IMR-90 (cell line): ENCODE measurements at regions not wholly inside any gene's neighbourhood (a gene's known extent, or its start where the extent isn't known, plus 50 kb on each side); places are given as distances from the start of the nearest gene placed in this dataset.

Experiments
- ATAC-seq: fragments of 200-7000 bp; cut with Tn5 transposase; 2 replicates; pipeline ENCODE4 v1.9.1; 2020; ENCODE audit warnings: low read depth, mild to moderate bottlenecking, moderate library complexity
- BruUV-seq: library from RNA; stranded (reverse); fragments of 400-500 nt; replicated peaks from 2 replicates; lab custom pipeline; 2021; lab: Mats Ljungman, UMichigan
- CTCF ChIA-PET: fragments of 300-600 bp; formaldehyde crosslinking; extraction: SDS; loops from one replicate; lab custom pipeline; 2021; ENCODE audit warnings: antibody characterized with exemption; lab: Yijun Ruan, JAX
- POLR2A ChIA-PET: fragments of 300-600 bp; sonication (Branson Sonifier 250); formaldehyde crosslinking; loops from one replicate; lab custom pipeline; 2022; ENCODE audit warnings: antibody characterized with exemption; ENCODE audit not compliant: unreplicated experiment; lab: Charles Lee
- DNase-seq: peaks from one replicate; pipeline ENCODE4 v3.0.0; 2013
- H2AFZ ChIP-seq: replicated peaks from 2 replicates; pipeline ENCODE3; 2013; ENCODE audit warnings: low read length, mild to moderate bottlenecking; ENCODE audit not compliant: poor library complexity
- H2AK5ac ChIP-seq: 2 replicates; pipeline ENCODE4 v1.6.1; 2013; ENCODE audit warnings: low read depth, low read length, inconsistent platforms
- H2AK9ac ChIP-seq: replicated peaks from 2 replicates; pipeline ENCODE3; 2013; ENCODE audit warnings: mild to moderate bottlenecking, low read depth, low read length, moderate library complexity; ENCODE audit not compliant: poor library complexity
- H2BK120ac ChIP-seq: 2 replicates; pipeline ENCODE4 v1.6.1; 2013; ENCODE audit warnings: low read depth, low read length, inconsistent platforms
- H2BK15ac ChIP-seq: 3 replicates; pipeline ENCODE4 v1.6.1; 2013; ENCODE audit warnings: low read depth, low read length, inconsistent platforms
- H2BK20ac ChIP-seq: 2 replicates; pipeline ENCODE4 v1.6.1; 2013; ENCODE audit warnings: low read depth, mild to moderate bottlenecking, inconsistent platforms, low read length, moderate library complexity
- H2BK5ac ChIP-seq: 2 replicates; pipeline ENCODE4 v1.6.1; 2013; ENCODE audit warnings: mild to moderate bottlenecking, low read depth, low read length, inconsistent platforms; ENCODE audit not compliant: poor library complexity, severe bottlenecking
- H3K14ac ChIP-seq: replicated peaks from 2 replicates; pipeline ENCODE4 v1.6.1; 2013; ENCODE audit warnings: low read depth, low read length, inconsistent platforms
- H3K18ac ChIP-seq: 2 replicates; pipeline ENCODE4 v1.6.1; 2013; ENCODE audit warnings: low read depth, low read length, control low read depth
- H3K23ac ChIP-seq: 2 replicates; pipeline ENCODE4 v1.6.1; 2013; ENCODE audit warnings: low read depth, low read length, inconsistent platforms
- H3K27ac ChIP-seq: 2 replicates; pipeline ENCODE4 v1.5.1; 2013; ENCODE audit warnings: mild to moderate bottlenecking, control low read depth, low read length; ENCODE audit not compliant: insufficient read depth
- H3K27me3 ChIP-seq: 2 replicates; pipeline ENCODE4 v1.6.1; 2013; ENCODE audit warnings: low read length; ENCODE audit not compliant: control insufficient read depth, insufficient read depth
- H3K36me3 ChIP-seq: 2 replicates; pipeline ENCODE4 v1.6.1; 2013; ENCODE audit warnings: low read length, mixed read lengths; ENCODE audit not compliant: control insufficient read depth, insufficient read depth
- H3K4ac ChIP-seq: 2 replicates; pipeline ENCODE4 v1.6.1; 2013; ENCODE audit warnings: low read depth, low read length, inconsistent platforms
- H3K4me1 ChIP-seq: 2 replicates; pipeline ENCODE4 v1.6.1; 2013; ENCODE audit warnings: low read length, mixed read lengths; ENCODE audit not compliant: control insufficient read depth, insufficient read depth
- H3K4me2 ChIP-seq: 2 replicates; pipeline ENCODE4 v1.6.1; 2013; ENCODE audit warnings: low read depth, mild to moderate bottlenecking, control low read depth, low read length, moderate library complexity
- H3K4me3 ChIP-seq: 2 replicates; pipeline ENCODE4 v1.5.1; 2013; ENCODE audit warnings: low read depth, mild to moderate bottlenecking, control low read depth, low read length, moderate library complexity; ENCODE audit not compliant: insufficient read depth
- H3K56ac ChIP-seq: 2 replicates; pipeline ENCODE4 v1.6.1; 2013; ENCODE audit warnings: low read length, inconsistent platforms; ENCODE audit not compliant: insufficient read depth; ENCODE audit errors: extremely low read depth
- H3K79me1 ChIP-seq, 2 experiments: 2 replicates each; pipeline ENCODE4 v1.6.1; 2013; ENCODE audit warnings: low read length in 2 of 2, inconsistent platforms in 1 of 2, low read depth in 1 of 2
- H3K9ac ChIP-seq: 2 replicates; pipeline ENCODE4 v1.6.1; 2013; ENCODE audit warnings: low read depth, low read length, control low read depth
- H3K9me1 ChIP-seq: 2 replicates; pipeline ENCODE4 v1.6.1; 2013; ENCODE audit warnings: low read length, inconsistent platforms; ENCODE audit not compliant: insufficient read depth
- H3K9me3 ChIP-seq: 2 replicates; pipeline ENCODE4 v1.6.1; 2013; ENCODE audit warnings: low read length; ENCODE audit not compliant: control insufficient read depth, insufficient read depth
- H4K20me1 ChIP-seq: 2 replicates; pipeline ENCODE4 v1.6.1; 2013; ENCODE audit warnings: low read length, inconsistent platforms; ENCODE audit not compliant: insufficient read depth
- H4K5ac ChIP-seq: 2 replicates; pipeline ENCODE4 v1.6.1; 2013; ENCODE audit warnings: mild to moderate bottlenecking, low read depth, low read length, control low read depth
- H4K8ac ChIP-seq, 2 experiments: 2 replicates each; pipeline ENCODE4 v1.6.1; 2013; ENCODE audit warnings: low read depth in 2 of 2, low read length in 2 of 2, control low read depth in 1 of 2, inconsistent platforms in 1 of 2
- H4K91ac ChIP-seq: 2 replicates; pipeline ENCODE4 v1.6.1; 2013; ENCODE audit warnings: low read depth, low read length, inconsistent platforms; ENCODE audit not compliant: insufficient read depth
- BHLHE40 ChIP-seq: fragments of 150-350 bp; IDR thresholded peaks from 2 replicates; pipeline ENCODE4 v1.6.1; 2016; ENCODE audit warnings: mild to moderate bottlenecking, low read depth, low read length
- CHD1 ChIP-seq: IDR thresholded peaks from 2 replicates; pipeline ENCODE4 v1.6.1; 2012; ENCODE audit warnings: low read depth, low read length, improper control_type of control experiment
- CTCF ChIP-seq: conservative IDR thresholded peaks from 2 replicates; pipeline ENCODE4 v1.5.1; 2012; ENCODE audit warnings: mild to moderate bottlenecking, low read depth, low read length, improper control_type of control experiment
- FOS ChIP-seq: fragments of 150-350 bp; IDR thresholded peaks from 2 replicates; pipeline ENCODE4 v1.6.1; 2016; ENCODE audit warnings: low read depth, low read length
- NFE2L2 ChIP-seq: fragments of 150-350 bp; IDR thresholded peaks from 2 replicates; pipeline ENCODE4 v1.6.1; 2016; ENCODE audit warnings: low read depth, mild to moderate bottlenecking, low read length
- POLR2A ChIP-seq: IDR thresholded peaks from 2 replicates; pipeline ENCODE4 v1.6.1; 2012; ENCODE audit warnings: mild to moderate bottlenecking, low read depth, low read length
- RAD21 ChIP-seq: IDR thresholded peaks from 2 replicates; pipeline ENCODE4 v1.6.1; 2012; ENCODE audit warnings: low read length, improper control_type of control experiment
- RFX5 ChIP-seq: IDR thresholded peaks from 2 replicates; pipeline ENCODE4 v1.8.0; 2012; ENCODE audit warnings: low read depth, mild to moderate bottlenecking, low read length, moderate library complexity
- SMC3 ChIP-seq: fragments of 150-350 bp; IDR thresholded peaks from 2 replicates; pipeline ENCODE4 v1.6.1; 2016; ENCODE audit warnings: low read depth, mild to moderate bottlenecking, antibody characterized with exemption, low read length, moderate library complexity
- USF2 ChIP-seq: fragments of 150-350 bp; IDR thresholded peaks from 2 replicates; pipeline ENCODE4 v1.6.1; 2017; ENCODE audit warnings: mild to moderate bottlenecking, antibody characterized with exemption, low read length, low read depth
- WGBS, 2 experiments: methylation state at CpG; one replicate each; pipeline versions ENCODE4 v1.1.5 to v1.1.7; 2013; ENCODE audit warnings: missing lambda C conversion rate in 2 of 2; ENCODE audit not compliant: insufficient read length in 1 of 2; ENCODE audit errors: extremely low coverage in 2 of 2; 5-methylcytosine and 5-hydroxymethylcytosine counted together
- dilution Hi-C: fragments of 300-500 bp; cut with HindIII; formaldehyde crosslinking; loops from one replicate; pipeline ENCODE4 v1.14.3; 2018; ENCODE audit warnings: low sequenced_read_pairs; ENCODE audit not compliant: unreplicated experiment
- in situ Hi-C: fragments of 300-500 bp; cut with MboI; formaldehyde crosslinking; loops from 3 replicates; pipeline ENCODE4 v1.14.3; 2019; ENCODE audit warnings: low sequenced_read_pairs, inconsistent platforms, mixed read lengths
- intact Hi-C: fragments of 100-400 bp; cut with micrococcal nuclease; formaldehyde crosslinking; loops from 2 replicates; pipeline ENCODE4 v1.10.0; 2022

GRCh38 chr18:34049511-34049910, 175.2 kb downstream of the NOL4 start:
- no peak overlapping the region for H4K91ac ChIP-seq
- ChIA-PET POLR2A (no interaction called here), CTCF (no interaction called here)
- dilution Hi-C loops (no loop called here), in situ Hi-C loops (no loop called here), intact Hi-C loops (loop anchor here (10.0 kb wide), 1 partner anchor 205 kb away; no protein-coding TSS in a partner anchor)
- H2BK15ac ChIP-seq = no peak overlapping the region
- DNase-seq = no peak
- no peaks in the 10 kb centered on the region for H3K4me1 ChIP-seq
- no peak for TF ChIP-seq NFE2L2
- no peak for TF ChIP-seq RFX5
- no peak for TF ChIP-seq POLR2A
- TF ChIP-seq BHLHE40 = no peak
- TF ChIP-seq RAD21 = no peak
- no peak for TF ChIP-seq CHD1
- TF ChIP-seq USF2 = no peak
- TF ChIP-seq SMC3 = no peak
- no peak for TF ChIP-seq FOS
- no peak for TF ChIP-seq CTCF
- H3K27me3 ChIP-seq = no peaks in the 10 kb centered on the region
- no peak overlapping the region for H3K23ac ChIP-seq
- H4K8ac ChIP-seq = no peak overlapping the region
- H3K36me3 ChIP-seq = no peaks in the 10 kb centered on the region
- H4K20me1 ChIP-seq = no peaks in the 10 kb centered on the region
- H2BK20ac ChIP-seq = no peak overlapping the region
- H3K27ac ChIP-seq = no peak overlapping the region
- no peak overlapping the region for H2AK5ac ChIP-seq
- ATAC-seq = no peak
- no peaks in the 10 kb centered on the region for H3K79me1 ChIP-seq
- no peak overlapping the region for H3K4me2 ChIP-seq
- no peak overlapping the region for H3K9ac ChIP-seq
- no peak overlapping the region for H2BK5ac ChIP-seq
- no peak overlapping the region for H3K4ac ChIP-seq
- no peak overlapping the region for H3K18ac ChIP-seq
- WGBS, 2 experiments = 40% methylated on average over 1 of the region's 3 CpGs; no CpG with 5 or more reads in 1 of the 2 experiments
- no peak overlapping the region for H4K5ac ChIP-seq
- no peak overlapping the region for H2AK9ac ChIP-seq
- H3K9me1 ChIP-seq = no peaks in the 10 kb centered on the region
- no peak overlapping the region for H2AFZ ChIP-seq
- no peaks in the 10 kb centered on the region for H3K9me3 ChIP-seq
- no TSS peak for BruUV-seq
- no peak overlapping the region for H2BK120ac ChIP-seq
- H3K4me3 ChIP-seq = no peak overlapping the region
- no peak overlapping the region for H3K56ac ChIP-seq
- no peak overlapping the region for H3K14ac ChIP-seq
